Testis (tissue), 2 donors: ENCODE measurements at regions not wholly inside any gene's neighbourhood (a gene's known extent, or its start where the extent isn't known, plus 50 kb on each side); places are given as distances from the start of the nearest gene placed in this dataset.
"Not testable (repeated sequence)": the region's sequence is repeated elsewhere in the genome, so short reads cannot be mapped to it uniquely, and the experiment has no call there.

ENCODE experiments used
- DNase-seq: peaks from one replicate; pipeline ENCODE4 v3.0.0-alpha.2; 2019
- H3K27ac ChIP-seq, 2 donors: fragments of 200-600 bp; sonication (generic); one replicate each; pipeline ENCODE4 v1.5.1; 2019
- H3K27me3 ChIP-seq: fragments of 200-600 bp; sonication (generic); one replicate; pipeline ENCODE4 v1.5.1; 2019
- H3K36me3 ChIP-seq: fragments of 200-600 bp; sonication (generic); one replicate; pipeline ENCODE4 v1.5.1; 2017; ENCODE audit warnings: low read depth; ENCODE audit errors: missing control alignments
- H3K4me1 ChIP-seq: fragments of 200-600 bp; sonication (generic); one replicate; pipeline ENCODE4 v1.5.1; 2019
- H3K4me3 ChIP-seq, 2 donors: fragments of 200-600 bp; sonication (generic); one replicate each; pipeline ENCODE4 v1.5.1; 2017 to 2019
- H3K9me3 ChIP-seq: fragments of 200-600 bp; sonication (generic); one replicate; pipeline ENCODE4 v1.5.1; 2017
- CTCF ChIP-seq, 3 experiments: fragments of 450-650 bp in 2 of 3; fragments of 200-600 bp in 1 of 3; sonication (generic) in 1 of 3; IDR thresholded peaks; one replicate each; pipeline ENCODE4 v1.5.1; 2016 to 2019; ENCODE audit warnings: antibody characterized with exemption in 3 of 3, mild to moderate bottlenecking in 2 of 3, moderate library complexity in 1 of 3
- POLR2A ChIP-seq: fragments of 450-650 bp; IDR thresholded peaks from one replicate; pipeline ENCODE4 v1.6.1; 2017; ENCODE audit warnings: antibody characterized with exemption, mild to moderate bottlenecking, moderate library complexity
- WGBS, 2 donors: methylation state at CpG; one replicate each; pipeline ENCODE4 v1.1.5; 2018; 5-methylcytosine and 5-hydroxymethylcytosine counted together
- intact Hi-C: fragments of 100-400 bp; cut with DNase I; formaldehyde crosslinking; loops from one replicate; pipeline ENCODE4 v1.15.1; 2023; ENCODE audit warnings: low total_unique reads

DNA sequence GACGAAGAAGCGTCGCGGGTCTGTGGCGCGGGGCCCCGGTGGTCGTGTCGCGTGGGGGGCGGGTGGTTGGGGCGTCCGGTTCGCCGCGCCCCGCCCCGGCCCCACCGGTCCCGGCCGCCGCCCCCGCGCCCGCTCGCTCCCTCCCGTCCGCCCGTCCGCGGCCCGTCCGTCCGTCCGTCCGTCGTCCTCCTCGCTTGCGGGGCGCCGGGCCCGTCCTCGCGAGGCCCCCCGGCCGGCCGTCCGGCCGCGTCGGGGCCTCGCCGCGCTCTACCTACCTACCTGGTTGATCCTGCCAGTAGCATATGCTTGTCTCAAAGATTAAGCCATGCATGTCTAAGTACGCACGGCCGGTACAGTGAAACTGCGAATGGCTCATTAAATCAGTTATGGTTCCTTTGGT is 1533.5 kb upstream of the TPTE start:
- H3K9me3 ChIP-seq, H3K4me1 ChIP-seq, H3K27me3 ChIP-seq, H3K4me3 ChIP-seq, H3K27ac ChIP-seq, H3K36me3 ChIP-seq, intact Hi-C loops, DNase-seq: not testable (repeated sequence)
- 31% methylated on average over 29 of the region's 58 CpGs; no CpG with 5 or more reads in 1 of the 2 donors for WGBS, 2 donors

- Histone ChIP-seq H3K4me3 (no peak overlapping the region), H3K9me3 (peaks cover 3% of the 10 kb centered on the region), H3K36me3 (no peaks in the 10 kb centered on the region), H3K27ac (no peak overlapping the region), H3K27me3 (no peaks in the 10 kb centered on the region), H3K4me1 (no peaks in the 10 kb centered on the region)
- TF ChIP-seq CTCF (IDR thresholded peaks at IDR 0.05) (no peak), POLR2A (no peak)
- intact Hi-C loops = no loop called here
- DNase-seq = no peak
- 39 to 61% methylated on average over 8 to 9 of the region's 9 CpGs for WGBS, 2 donors
Observed at GRCh38 chr21:8988696-8989095, 1532.7 kb upstream of the TPTE start.

GRCh38 chr21:8989261-8989711 is 1532.1 kb upstream of the TPTE start:
- no peak overlapping the region for H3K4me3 ChIP-seq
- H3K27me3 ChIP-seq = no peaks in the 10 kb centered on the region
- H3K4me1 ChIP-seq = no peaks in the 10 kb centered on the region
- TF ChIP-seq CTCF (IDR thresholded peaks at IDR 0.05) (no peak), POLR2A (no peak)
- H3K36me3 ChIP-seq = no peaks in the 10 kb centered on the region
- intact Hi-C loops = no loop called here
- WGBS, 2 donors = 26 to 33% methylated on average over 6 of the region's 6 CpGs
- peaks cover 3% of the 10 kb centered on the region for H3K9me3 ChIP-seq
- DNase-seq = no peak
- no peak overlapping the region for H3K27ac ChIP-seq

DNA sequence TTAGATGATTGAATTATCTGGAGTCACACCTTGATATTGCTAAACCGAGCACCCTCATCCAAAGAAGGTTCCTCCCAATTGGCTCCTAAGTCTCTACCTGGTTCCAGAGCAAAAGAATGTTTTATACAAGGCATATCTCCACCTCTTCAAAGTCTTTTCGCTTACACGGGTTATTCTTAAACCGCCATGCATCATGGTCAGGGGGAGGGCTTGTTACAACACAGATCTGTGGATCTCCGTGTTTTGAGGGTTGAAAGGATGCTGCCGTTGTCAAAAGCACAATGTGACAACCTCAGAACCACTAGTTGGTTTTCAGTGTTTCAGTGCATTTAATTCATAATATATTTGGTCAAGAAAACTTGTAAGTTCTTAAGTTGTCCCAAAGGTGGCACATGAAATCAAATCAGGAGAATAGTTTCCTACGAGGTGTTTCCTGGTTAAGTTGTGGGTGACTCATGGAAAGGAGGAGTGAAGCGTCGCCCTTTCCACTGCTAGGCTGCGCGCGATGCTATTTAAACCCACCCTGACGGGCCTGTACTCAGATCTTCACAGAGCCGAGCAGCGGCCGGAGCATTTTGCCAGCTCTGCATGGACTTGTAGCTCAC is 1531.6 kb upstream of the TPTE start:
- Histone ChIP-seq H3K27me3 (no peaks in the 10 kb centered on the region), H3K4me1 (no peaks in the 10 kb centered on the region), H3K36me3 (no peaks in the 10 kb centered on the region), H3K27ac (no peak overlapping the region), H3K4me3 (no peak overlapping the region), H3K9me3 (peaks cover 3% of the 10 kb centered on the region)
- no peak for DNase-seq
- intact Hi-C loops = no loop called here
- TF ChIP-seq CTCF (IDR thresholded peaks at IDR 0.05) (no peak), POLR2A (no peak)
- WGBS, 2 donors = 46% methylated on average over 16 of the region's 16 CpGs

GRCh38 chr21:8990326-8991087 is 1530.9 kb upstream of the TPTE start:
- no peak for TF ChIP-seq POLR2A
- no peak for TF ChIP-seq CTCF (IDR thresholded peaks at IDR 0.05)
- intact Hi-C loops = no loop called here
- 36 to 45% methylated on average over 11 of the region's 11 CpGs for WGBS, 2 donors

More at GRCh38 chr21:8990326-8991087, 1530.9 kb upstream of the TPTE start:
- DNase-seq = no peak
- Histone ChIP-seq H3K4me1 (no peaks in the 10 kb centered on the region), H3K4me3 (no peak overlapping the region), H3K27me3 (no peaks in the 10 kb centered on the region), H3K36me3 (no peaks in the 10 kb centered on the region), H3K9me3 (peaks cover 3% of the 10 kb centered on the region), H3K27ac (no peak overlapping the region)
